Astrocyte of the cerebellum (primary cell): ENCODE measurements at regions not wholly inside any gene's neighbourhood (a gene's known extent, or its start where the extent isn't known, plus 50 kb on each side); places are given as distances from the start of the nearest gene placed in this dataset.

Experiments used
- DNase-seq: peaks from one replicate; pipeline ENCODE4 v3.0.0-alpha.2; 2011; ENCODE audit warnings: low read depth
- H3K4me3 ChIP-seq: 2 replicates; pipeline ENCODE4 v1.5.1; 2011; ENCODE audit warnings: mild to moderate bottlenecking, low read depth, low read length, moderate library complexity
- CTCF ChIP-seq: IDR thresholded peaks from 2 replicates; pipeline ENCODE4 v1.5.1; 2012; ENCODE audit warnings: low read length, low read depth, moderate library complexity, mild to moderate bottlenecking; ENCODE audit errors: missing control alignments
- in situ Hi-C: cut with HindIII; loops from 2 replicates; pipeline ENCODE4 v1.10.0; 2017; ENCODE audit warnings: low sequenced_read_pairs

- no peak for TF ChIP-seq CTCF
- no peak overlapping the region for H3K4me3 ChIP-seq
- no peak for DNase-seq
- in situ Hi-C loops = no loop called here
Observed at GRCh38 chr11:127412722-127413380, 412.3 kb upstream of the KIRREL3 start.

GRCh38 chr11:127412234-127412633, 411.7 kb upstream of the KIRREL3 start:
- DNase-seq = no peak
- no peak for TF ChIP-seq CTCF
- H3K4me3 ChIP-seq = no peak overlapping the region
- in situ Hi-C loops = no loop called here

- DNase-seq = no peak
- H3K4me3 ChIP-seq = no peak overlapping the region
- TF ChIP-seq CTCF = no peak
- in situ Hi-C loops = no loop called here
Observed at GRCh38 chr11:127411283-127411682, 410.7 kb upstream of the KIRREL3 start.

GRCh38 chr11:127395034-127395433, 394.5 kb upstream of the KIRREL3 start:
- no peak for DNase-seq
- TF ChIP-seq CTCF = no peak
- H3K4me3 ChIP-seq = no peak overlapping the region
- in situ Hi-C loops = no loop called here

GRCh38 chr11:127393460-127393997, 393.0 kb upstream of the KIRREL3 start:
- in situ Hi-C loops = no loop called here
- no peak overlapping the region for H3K4me3 ChIP-seq
- DNase-seq = no peak
- no peak for TF ChIP-seq CTCF

GRCh38 chr11:127392575-127392974, 392.0 kb upstream of the KIRREL3 start:
- no peak for TF ChIP-seq CTCF
- in situ Hi-C loops = no loop called here
- no peak for DNase-seq
- no peak overlapping the region for H3K4me3 ChIP-seq
